ENCODE measurements at regions not wholly inside any gene's neighbourhood (a gene's known extent, or its start where the extent isn't known, plus 50 kb on each side); places are given as distances from the start of the nearest gene placed in this dataset.
"Not testable (repeated sequence)": the region's sequence is repeated elsewhere in the genome, so short reads cannot be mapped to it uniquely, and the experiment has no call there.

GRCh38 chr14:105858676-105859025 lies 332.3 kb downstream of the TMEM121 start:
- CTCF ChIA-PET (ENCODE audit: low intra/inter-chr PET ratio, low total read pairs): no interaction called here

GRCh38 chr14:105859073-105859716 lies 332.8 kb downstream of the TMEM121 start:
- CTCF ChIA-PET (ENCODE audit: low intra/inter-chr PET ratio, low total read pairs); H3K79me2 ChIP-seq (ENCODE audit: insufficient read depth, low read length); H3K9me3 ChIP-seq (ENCODE audit: low read length); H3K27ac ChIP-seq (ENCODE audit: extremely low read length, insufficient read depth, low read length); in situ Hi-C loops (cut with HindIII; ENCODE audit: extremely low pct_ligation_motif_present, low pct_unique_long_range_greater_than_20kb); H3K9ac ChIP-seq (ENCODE audit: insufficient read depth, low read depth, low read length); POLR2A ChIA-PET; H3K4me3 ChIP-seq (replicated peaks in 1 of 3; ENCODE audit: insufficient read depth in 1 of 3, low read depth in 2 of 3, low read length in 3 of 3); H4K20me1 ChIP-seq (ENCODE audit: insufficient read depth, low read length); BruUV-seq (replicated peaks); H3K36me3 ChIP-seq (replicated peaks in 1 of 2; ENCODE audit: control insufficient read depth in 1 of 2, insufficient read depth in 2 of 2, low read length in 2 of 2); DNase-seq (ENCODE audit: low spot score); H3K4me1 ChIP-seq (ENCODE audit: insufficient read depth, low read length); intact Hi-C loops (cut with micrococcal nuclease; ENCODE audit: unreplicated experiment); H3K4me2 ChIP-seq (ENCODE audit: low read depth, low read length); ATAC-seq; H2AFZ ChIP-seq (ENCODE audit: low read length); FAIRE-seq: not testable (repeated sequence)
- 0% methylated on average over 1 of the region's 16 CpGs for whole genome bisulfite sequencing (ENCODE audit: low lambda C conversion rate)
- H3K27me3 ChIP-seq (ENCODE audit: control insufficient read depth in 1 of 2, insufficient read depth in 2 of 2, low read length in 2 of 2): peaks cover 9 to 32% of the 10 kb centered on the region in 2 experiments; a peak in 4 of 5 replicates

More at GRCh38 chr14:105858676-105859025, 332.3 kb downstream of the TMEM121 start:
- DNase-seq (ENCODE audit: low spot score): no peak
- Histone ChIP-seq H3K9me3 (ENCODE audit: low read length) (no peaks in the 10 kb centered on the region), H3K4me1 (ENCODE audit: insufficient read depth, low read length) (no peaks in the 10 kb centered on the region), H3K9ac (ENCODE audit: insufficient read depth, low read depth, low read length) (no peak overlapping the region), H4K20me1 (ENCODE audit: insufficient read depth, low read length) (no peaks in the 10 kb centered on the region), H3K27me3 (ENCODE audit: control insufficient read depth in 1 of 2, insufficient read depth in 2 of 2, low read length in 2 of 2) (peaks cover 11 to 35% of the 10 kb centered on the region in 2 experiments; a peak in 4 of 5 replicates), H3K79me2 (ENCODE audit: insufficient read depth, low read length) (no peaks in the 10 kb centered on the region), H3K4me2 (ENCODE audit: low read depth, low read length) (no peak overlapping the region), H3K4me3 (replicated peaks in 1 of 3; ENCODE audit: insufficient read depth in 1 of 3, low read depth in 2 of 3, low read length in 3 of 3) (no peak overlapping the region), H3K27ac (ENCODE audit: extremely low read length, insufficient read depth, low read length) (no peak overlapping the region), H3K36me3 (replicated peaks in 1 of 2; ENCODE audit: control insufficient read depth in 1 of 2, insufficient read depth in 2 of 2, low read length in 2 of 2) (no peaks in the 10 kb centered on the region), H2AFZ (ENCODE audit: low read length) (no peak overlapping the region)
- in situ Hi-C loops (cut with HindIII; ENCODE audit: extremely low pct_ligation_motif_present, low pct_unique_long_range_greater_than_20kb) (no loop called here), intact Hi-C loops (cut with micrococcal nuclease; ENCODE audit: unreplicated experiment) (no loop called here)
- no peak for TF ChIP-seq GABPA (IDR thresholded peaks at IDR 0.05; ENCODE audit: low read depth, low read length)
- TF ChIP-seq GABPA (CRISPR knock-in tag; IDR thresholded peaks at IDR 0.05; ENCODE audit: low read depth): no peak
- no peak for TF ChIP-seq ZNF124 (CRISPR knock-in tag; IDR thresholded peaks at IDR 0.05)
- TF ChIP-seq ZNF3 (CRISPR knock-in tag; IDR thresholded peaks at IDR 0.05): no peak
- TF ChIP-seq ZFP36 (IDR thresholded peaks at IDR 0.05; ENCODE audit: borderline replicate concordance, low read depth, low read length, partially characterized antibody): no peak
- no peak for TF ChIP-seq ZNF678 (CRISPR knock-in tag; IDR thresholded peaks at IDR 0.05)
- TF ChIP-seq TOPORS (CRISPR knock-in tag; IDR thresholded peaks at IDR 0.05): no peak
- no peak for TF ChIP-seq HMGA1 (CRISPR knock-in tag; conservative IDR thresholded peaks at IDR 0.05)
- no peak for TF ChIP-seq CSRNP1 (CRISPR knock-in tag; IDR thresholded peaks at IDR 0.05)
- no TSS peak for BruUV-seq (replicated peaks)
- POLR2A ChIA-PET: no interaction called here
- 0% methylated on average over 2 of the region's 4 CpGs for WGBS (ENCODE audit: low lambda C conversion rate)
- peak; percentile 15; the same call in 2 of the 3 replicates for ATAC-seq
- no peak for FAIRE-seq

Data from HepG2 (cell line).